Stimulated activated CD8-positive, alpha-beta memory T cell treated with anti-CD3 and anti-CD28 coated beads, Interleukin-12 subunit alpha, Interleukin-12 subunit beta, amount 100 ng/mL, for 4 hours (primary cell): ENCODE measurements at regions not wholly inside any gene's neighbourhood (a gene's known extent, or its start where the extent isn't known, plus 50 kb on each side); places are given as distances from the start of the nearest gene placed in this dataset.
"Not testable (repeated sequence)": the region's sequence is repeated elsewhere in the genome, so short reads cannot be mapped to it uniquely, and the experiment has no call there.

Source experiments
- DNase-seq: peaks from one replicate; pipeline ENCODE4 v3.0.0-alpha.2; 2020; ENCODE audit warnings: low read depth

DNA sequence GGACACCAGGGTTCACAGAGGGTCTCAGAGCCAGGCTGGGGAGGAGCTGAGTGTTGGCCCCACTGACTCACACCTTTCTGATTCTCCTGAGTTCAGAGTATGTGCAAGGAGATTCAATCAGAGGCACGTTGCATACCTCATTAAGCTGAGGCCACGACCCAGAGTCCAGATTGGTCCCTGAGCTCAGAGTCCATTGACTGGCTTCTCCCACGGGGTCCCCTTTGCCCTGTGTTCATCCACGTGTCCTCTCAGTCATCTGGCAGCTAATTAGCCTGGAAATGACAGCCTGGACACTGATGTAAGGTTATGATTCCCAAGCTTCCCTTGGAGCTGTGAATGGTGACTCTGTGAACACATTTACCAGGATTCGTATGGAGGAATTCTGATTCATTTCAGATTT lies 267.2 kb downstream of the SH3BP4 start:
- no peak for DNase-seq

DNA sequence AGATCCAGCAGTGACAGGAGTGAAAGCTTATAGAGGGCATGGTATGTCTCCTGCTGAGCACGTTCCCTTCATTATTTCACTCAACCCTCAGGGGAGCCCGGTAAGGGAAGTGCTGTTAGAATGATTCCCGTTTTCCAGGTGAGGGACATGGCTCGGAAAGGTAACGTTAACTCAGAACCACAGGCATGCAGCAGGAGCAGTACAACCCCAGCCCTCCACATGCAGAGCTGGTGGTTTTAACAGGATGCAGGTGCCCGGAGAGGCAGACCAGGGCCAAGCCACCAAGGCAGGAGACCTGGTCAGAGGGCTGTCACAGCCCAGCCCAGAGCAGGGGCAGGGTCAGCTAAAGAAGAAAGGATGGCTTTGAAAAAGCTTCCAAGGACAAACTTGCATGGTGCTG lies 268.5 kb downstream of the SH3BP4 start:
- DNase-seq, result no peak

DNA sequence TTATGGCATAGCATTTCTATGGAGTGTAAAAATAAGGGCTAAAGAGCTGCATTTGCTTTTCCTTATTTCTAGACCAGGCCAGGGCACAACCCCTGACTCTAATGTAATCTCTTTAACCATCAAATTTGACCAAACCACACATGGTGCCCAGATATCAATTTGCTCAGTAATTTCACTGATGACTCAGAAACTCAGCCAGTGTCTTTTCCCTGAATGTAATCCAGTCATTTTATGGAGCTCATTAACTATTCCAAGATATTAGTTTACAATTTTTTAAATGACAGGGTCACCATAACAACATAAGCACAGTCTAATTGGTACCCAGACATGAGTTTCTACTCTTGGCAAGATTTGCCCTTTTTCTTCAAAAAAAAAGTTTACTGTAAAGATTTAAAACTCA lies 270.8 kb upstream of the AGAP1 start:
- no peak for DNase-seq

DNA sequence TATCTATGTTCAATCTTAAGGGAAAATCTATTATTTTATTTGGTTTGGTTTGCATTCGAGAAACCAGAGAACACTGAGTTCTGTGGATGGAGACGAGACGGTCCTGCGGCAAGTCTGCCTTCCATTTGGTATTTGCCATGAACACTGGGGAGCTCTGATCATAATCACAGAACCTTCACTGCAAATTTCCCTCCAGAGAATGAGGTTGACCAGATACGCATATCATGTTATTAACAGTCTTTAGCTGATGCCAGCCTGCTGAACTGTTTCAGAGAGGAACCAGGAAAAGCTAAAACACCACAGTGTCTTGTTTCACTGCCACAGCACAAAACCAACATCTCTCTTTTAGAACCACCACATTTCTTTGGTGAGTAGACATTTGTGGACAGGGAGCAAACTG lies 269.4 kb upstream of the AGAP1 start:
- no peak for DNase-seq

DNA sequence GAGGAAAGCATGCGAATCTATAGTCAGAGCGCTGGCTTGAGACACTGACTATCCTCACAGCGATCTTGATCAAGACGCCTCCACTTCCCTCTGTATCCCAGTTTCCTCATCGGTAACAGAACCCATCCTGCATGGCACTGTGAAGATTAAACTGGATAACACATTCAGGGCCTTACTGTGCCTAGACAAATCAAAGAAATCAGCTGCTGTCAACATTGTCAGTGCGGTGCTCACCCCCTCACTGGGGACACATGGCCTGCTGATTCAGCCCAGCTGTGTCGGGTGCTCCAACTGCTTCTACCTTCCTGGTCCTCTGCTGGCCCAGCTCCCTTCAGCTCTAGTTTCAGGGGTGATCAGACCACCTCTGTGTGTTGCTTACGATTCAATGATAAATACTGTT lies 268.6 kb upstream of the AGAP1 start:
- DNase-seq, result no peak

DNA sequence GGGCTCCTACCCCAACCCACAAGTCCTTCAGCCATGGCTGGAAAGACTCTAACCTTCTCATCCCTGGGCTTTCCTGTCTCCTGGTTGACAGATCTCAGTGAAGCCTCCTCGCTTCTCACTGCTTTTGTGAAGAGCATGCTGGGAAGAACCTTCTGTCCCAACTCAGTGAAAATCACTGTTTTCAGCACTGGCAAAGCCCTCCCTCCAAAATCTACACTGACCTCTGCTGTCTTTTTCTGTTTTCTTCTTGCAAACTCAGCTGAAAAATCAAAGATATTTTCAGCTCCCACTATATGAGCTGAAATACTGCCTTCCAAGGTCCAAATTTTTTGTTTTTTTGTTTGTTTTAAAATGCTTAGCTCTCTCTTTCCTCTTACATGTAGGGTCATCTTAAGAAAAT lies 266.3 kb upstream of the AGAP1 start:
- DNase-seq, result no peak

DNA sequence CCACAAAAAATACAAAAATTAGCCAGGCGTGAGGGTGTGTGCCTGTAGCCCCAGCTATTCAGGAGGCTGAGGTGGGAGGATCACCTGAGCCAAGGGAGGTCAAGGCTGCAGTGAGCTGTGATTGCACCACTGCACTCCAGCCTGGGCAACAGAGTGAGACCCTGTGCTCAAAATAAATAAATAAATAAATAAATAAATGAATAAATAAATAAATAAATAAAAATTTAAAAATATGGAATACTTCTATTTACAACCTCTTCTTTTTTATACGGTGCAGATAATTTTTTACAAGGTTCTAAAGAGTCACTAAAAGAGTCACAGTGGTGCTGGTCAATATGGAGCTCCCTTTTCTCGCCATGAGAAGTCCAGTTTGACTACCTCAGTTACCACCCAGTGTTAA lies 265.4 kb upstream of the AGAP1 start:
- DNase-seq, result not testable (repeated sequence)

DNA sequence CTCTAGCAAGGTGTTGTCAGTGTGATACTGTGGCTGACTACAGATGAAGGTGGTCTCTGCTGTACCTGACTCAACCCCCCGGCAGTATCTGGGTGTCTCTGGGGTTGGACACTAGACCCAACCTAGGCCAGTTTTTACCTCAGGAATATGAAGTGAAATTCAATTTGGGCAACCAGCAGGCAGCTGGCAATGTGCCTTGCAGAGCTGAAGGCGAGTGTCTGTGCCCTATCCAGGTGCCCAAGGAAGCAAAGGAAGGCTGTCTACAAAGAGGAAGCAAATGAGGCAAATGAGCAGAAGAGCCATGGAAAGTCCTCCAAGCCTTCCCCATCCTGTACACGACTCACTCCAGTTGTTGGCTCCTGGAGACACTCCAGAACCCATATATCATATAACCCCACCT lies 264.6 kb upstream of the AGAP1 start:
- DNase-seq, result no peak

DNA sequence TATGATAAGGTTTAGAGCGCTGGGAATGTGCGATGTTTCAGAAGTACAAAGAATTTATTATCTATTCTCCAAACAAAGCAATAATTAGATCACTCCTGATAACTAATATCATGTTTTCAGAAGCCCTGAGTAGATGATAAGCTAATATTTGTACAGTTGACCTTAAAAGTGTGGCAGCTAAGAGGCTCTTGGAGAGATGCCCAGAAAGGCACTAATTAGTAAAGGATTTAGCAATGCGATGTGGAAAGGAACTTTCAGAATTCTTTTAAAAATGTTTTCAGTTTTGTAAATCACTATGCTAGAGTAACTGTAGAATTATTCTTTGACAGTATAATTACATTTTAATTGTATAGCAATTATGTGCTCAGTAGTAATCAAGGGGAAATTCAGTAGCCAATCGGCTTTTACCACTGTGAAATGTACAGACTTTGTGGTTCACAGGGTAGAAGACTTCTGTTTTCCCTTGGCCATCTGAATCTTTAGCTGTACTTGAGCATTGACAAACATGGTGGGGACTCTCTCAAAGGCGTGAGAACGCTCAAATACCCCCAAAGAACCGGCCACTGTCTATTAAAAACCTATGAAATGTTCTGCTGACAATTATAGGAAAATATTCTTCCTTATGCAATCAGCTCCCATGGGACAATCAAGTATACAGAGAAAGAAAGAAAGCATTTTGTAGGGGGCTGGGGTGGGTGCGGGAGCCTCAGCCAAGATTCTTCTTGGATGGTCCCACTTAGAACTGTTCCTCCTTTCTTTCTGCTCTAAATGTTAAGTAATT lies 262.8 kb upstream of the AGAP1 start:
- DNase-seq, result no peak

DNA sequence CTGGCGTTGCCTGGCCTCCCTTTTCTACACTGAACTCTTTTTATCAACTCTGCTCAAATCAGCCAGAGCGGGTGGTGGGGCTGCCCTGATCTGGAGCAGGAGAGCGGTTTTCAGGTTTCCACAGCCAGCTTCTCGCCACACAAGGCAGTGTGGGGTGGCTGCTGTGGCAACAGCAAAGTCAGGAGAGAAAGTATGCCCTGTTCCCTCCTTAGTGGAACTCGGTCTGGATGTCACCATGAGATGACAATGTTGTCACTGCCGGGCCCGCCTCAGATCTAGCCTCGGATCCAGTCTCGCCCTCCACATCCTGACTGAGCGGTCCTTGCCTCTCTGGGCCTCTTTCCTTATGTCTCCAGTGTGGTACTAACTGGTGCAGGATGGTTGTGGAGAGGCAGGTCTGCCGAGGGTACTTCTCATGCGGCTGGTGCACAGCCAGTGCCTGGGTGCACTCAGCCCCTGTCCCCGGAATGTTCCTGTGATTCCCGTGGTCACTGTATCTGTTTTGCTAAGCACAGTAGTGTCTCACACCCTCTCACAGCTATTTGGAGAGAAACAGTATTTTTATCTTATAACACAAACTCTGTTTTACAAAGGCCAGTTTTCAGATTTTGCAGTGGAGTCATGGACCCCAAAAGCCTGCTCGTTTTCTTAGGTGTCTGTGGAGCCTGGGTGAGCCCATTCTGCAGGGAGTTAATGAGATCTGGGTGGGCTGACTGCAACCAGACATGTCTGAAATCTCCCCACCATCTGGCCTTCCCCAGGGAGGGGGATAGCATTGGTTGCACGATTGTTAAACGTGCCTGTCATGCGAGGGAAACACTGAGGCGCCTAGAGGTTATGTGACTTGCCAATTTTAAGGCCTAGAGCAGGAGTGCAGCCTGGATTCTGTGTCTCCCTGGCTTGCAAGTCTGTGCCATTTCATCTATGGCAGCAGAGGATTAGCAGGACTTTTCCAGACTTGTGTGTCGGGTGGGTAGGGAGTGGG lies 261.1 kb upstream of the AGAP1 start:
- no peak for DNase-seq

DNA sequence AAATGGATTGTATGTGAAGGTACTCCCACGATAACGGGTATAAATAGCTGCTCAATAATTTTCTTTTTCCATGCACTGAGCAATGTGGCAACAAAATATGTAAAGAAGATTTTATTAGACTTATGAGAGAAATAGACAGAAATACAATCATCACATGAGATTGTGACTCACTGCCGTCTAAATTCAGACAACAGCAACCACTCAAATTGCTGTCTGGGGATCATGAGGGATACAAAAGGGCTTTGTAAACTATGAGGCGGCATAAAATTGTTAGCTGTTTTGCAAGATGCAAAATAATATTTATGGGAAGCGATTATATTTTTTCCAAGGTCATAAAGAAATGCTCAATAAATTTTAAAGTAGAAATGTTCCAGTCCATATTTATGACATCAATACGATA lies 259.1 kb upstream of the AGAP1 start:
- DNase-seq, result no peak

DNA sequence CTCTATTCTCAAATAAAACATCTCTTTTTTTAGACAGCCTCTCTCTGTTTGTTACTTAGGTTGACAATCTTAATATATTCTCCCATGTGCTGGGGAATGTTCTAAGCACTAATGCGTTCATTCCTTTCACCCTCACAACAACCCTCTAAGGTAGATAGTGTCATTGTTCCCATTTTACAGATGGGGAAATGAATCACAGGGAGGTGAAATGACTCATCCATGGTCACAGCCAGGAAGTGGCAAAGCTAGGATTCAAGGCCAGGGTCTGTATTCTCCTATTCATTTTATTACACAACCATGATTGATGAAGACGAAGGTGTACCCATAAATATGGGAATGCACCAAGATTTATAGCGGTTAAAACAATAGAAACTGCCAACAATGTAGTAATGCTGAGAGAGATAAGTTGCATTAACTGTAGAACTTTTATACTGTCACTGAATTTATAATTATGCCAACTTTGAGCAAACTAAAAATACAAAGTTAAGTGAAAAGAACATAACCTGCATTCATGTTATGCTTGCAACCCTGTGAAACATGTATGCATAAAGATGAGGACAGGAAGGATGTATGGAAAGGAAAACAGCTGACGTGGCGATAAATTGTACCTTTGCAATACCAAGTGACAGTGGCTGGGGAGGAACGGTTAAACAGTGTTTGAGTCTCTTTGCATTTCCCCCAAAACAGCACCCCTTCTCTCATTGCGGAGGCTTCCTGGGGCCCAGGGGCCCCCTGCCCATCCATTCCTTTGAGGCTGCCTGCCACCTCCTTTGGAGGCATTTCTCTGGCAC lies 257.7 kb upstream of the AGAP1 start:
- DNase-seq, result no peak

DNA sequence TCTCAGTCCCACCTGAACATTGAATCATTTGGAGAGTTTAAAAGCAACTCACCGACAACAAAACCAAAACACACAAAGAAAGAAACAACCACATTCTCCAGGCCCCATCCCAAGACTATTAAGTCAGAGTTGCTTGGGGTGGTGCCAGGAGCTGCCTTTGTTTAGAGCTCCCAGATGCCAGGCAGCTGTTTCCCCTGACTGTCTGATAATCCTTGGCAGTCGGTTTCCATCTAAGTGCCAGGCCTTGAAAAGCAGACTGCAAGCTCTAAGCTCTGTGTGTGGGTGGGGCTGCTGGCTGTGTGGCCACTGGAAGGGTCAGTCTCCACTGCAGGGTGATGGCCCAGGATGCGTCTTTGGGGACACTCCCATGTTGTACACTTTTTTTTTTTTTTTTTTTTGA lies 255.3 kb upstream of the AGAP1 start:
- no peak for DNase-seq

DNA sequence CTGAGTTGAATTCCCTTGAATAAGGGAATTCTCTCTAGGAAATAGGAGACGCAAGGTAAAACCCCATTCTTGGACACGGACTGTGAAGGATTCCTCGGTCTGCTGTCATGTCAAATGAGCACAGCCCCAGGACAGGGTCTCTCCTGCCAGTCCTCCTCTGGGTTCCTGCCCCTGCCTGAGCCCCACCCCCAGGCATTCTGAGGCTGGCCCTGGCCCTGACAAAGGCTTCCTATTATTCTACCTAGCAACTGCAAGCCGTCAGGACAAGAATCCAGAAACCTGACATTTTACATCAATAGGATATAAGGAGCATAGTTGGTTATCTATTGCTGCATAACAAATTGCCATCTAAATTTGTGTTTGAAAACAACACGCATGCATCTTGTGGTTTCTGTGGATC lies 253.3 kb upstream of the AGAP1 start:
- no peak for DNase-seq

DNA sequence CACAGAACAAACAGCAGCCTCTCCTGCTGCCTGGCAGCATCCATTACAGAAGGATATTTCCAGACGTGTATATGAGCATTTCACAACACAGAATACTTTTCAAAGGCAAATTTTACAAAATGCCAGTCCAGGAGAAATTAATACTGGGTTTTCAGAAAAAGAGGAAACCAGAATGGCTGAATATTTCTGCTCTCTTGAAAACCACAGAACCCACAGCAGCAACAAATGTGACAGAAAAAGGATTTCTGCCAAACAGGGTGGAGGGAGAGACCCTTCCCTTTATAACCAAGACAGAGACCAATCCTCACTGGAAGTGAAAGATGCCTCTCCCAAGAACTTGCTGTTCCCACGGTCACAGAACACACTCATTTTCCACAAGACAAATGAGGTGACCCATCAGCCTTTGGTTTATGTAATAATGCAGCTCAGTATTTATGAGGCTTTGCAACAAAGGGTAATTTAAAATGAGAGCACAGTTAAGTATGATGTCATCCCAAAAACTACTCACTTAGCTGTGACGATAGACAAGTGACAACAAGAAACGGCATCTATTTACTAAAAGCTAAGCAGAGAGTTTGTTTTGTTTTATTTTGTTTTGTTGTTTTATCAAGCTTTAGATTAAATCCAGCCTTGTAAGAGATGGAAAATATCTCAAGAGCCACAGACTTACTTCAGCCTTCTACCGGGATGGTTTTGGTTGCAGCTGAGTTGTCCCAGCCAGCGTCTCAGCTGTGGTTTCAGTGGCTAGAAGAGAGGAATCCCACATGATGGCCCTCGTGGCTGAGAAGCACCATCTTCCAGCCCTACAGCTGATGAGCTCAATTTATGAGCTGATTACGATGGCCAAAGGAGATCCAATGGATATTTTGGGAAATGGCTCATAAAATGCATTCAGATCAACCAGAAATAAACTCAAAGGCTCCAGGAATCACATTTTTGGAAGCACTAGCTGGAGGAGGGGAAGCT lies 249.3 kb upstream of the AGAP1 start:
- no peak for DNase-seq

DNA sequence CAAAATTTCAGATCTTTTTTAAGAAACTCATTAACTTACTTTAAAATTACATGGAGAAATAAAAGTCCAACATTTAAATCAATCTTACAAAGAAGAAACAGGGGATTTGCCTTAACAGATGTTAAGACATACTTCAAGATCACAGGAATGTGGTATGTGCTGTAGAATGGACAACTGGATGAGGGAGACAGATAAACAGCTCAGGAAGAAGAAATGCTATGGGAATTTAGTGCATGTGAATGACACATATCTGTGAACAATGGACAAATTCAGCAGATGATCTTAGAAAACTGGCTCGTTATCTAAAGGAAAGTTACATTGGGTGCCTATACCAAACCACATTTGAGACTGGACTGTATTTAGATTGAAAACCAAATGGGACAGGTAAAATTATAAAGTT lies 246.8 kb upstream of the AGAP1 start:
- no peak for DNase-seq

DNA sequence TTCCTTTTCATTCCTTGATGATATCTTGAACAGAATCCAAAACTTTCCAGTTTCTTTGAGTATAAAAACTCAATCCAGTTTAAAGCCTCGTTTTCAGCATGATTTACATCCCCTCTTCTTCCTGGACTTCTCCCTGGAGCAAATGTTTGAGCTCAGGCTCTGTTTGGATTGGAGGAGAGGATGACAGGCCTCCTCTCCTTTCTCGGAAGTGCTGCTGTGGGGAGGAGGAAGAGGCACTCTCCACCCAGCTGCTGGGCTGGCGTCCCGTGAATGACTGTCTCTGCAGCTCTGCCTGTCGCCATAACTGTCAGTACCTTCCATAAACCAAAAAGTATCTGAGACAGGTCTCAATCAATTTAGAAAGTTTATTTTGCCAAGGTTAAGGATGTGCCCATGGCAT lies 238.2 kb upstream of the AGAP1 start:
- DNase-seq, result no peak

DNA sequence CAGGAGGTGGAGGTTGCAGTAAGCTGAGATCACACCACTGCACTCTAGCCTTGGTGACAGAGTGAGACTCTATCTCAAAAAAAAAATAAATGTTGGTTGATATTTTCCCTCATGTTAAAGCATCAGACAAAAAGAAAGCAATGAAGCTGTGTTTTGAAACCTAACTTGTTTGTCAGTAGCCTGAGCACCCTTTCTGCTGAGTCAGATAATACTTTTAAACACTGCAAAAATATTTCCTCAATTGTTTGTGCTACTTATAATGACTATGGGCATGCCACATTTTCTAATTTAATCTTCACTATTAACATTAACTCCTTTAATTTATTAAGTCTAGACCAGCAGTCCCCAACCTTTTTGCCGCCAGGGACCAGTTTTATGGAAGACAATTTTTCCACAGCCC lies 236.3 kb upstream of the AGAP1 start:
- DNase-seq, result no peak

DNA sequence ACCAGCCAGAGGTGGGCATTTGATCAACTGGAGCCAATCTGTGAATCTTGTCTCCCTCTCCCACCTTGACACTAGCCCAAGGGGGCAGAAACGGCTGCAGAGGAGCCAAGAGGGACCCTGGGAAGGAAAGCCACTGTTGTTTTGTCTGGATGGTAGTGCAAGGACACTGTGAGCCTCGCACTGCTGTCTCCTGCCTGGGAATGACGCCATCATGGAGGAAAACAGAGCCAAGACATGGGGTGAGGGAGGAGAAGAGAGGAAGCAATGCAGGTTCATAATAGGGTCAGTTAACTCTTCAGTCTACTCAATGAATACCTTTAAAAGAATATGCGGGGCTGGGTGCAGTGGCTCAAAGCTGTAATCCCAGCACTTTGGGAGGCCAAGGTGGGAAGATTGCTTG lies 231.1 kb upstream of the AGAP1 start:
- DNase-seq, result no peak

DNA sequence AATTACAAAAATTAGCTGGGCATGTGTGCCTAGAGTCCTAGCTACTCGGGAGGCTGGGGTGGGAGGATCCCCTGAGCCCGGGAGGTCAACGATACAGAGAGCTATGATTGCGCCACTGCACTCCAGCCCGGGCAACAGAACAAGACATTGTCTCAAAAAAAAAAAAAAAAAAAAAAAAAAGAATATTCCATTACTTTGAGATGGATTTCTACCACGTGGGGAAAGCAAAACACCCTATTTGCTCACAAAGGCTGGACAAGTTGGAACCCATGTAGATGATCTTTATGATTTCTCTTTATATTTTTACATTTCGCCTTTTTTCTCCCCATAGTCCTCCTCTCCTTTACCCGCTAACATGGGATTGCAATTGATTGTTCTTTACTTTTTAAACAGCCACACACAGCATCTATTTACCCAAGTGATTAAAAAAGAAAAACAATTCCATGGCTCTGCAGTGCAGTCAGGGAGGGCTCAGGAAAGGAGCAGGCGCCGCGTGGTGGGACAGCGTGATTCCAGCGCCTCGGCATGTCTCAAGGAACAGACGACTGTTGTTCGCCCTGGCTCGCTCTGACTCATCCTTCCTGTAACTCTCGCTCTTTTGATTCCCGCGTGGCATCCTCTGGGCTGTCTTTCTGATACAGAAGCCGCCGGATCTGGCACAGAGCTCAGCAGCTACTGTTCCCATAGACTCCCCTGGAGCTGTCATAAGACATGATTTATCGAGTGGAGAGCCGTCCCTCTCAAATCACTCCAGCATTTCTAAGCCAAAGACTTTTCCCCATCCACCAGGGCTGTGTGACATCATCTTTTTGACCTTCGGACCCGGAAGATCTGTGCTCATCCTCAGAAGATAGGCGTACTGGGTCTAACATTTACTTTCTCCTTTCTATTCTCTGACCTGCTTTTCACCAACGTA lies 230.4 kb upstream of the AGAP1 start:
- DNase-seq, result no peak
